Vagina (tissue), 2 donors: ENCODE measurements at regions not wholly inside any gene's neighbourhood (a gene's known extent, or its start where the extent isn't known, plus 50 kb on each side); places are given as distances from the start of the nearest gene placed in this dataset.

Experiments
- DNase-seq, 2 donors: peaks; one replicate each; pipeline ENCODE4 v3.0.0-alpha.2; 2017; ENCODE audit errors: extremely low spot score in 2 of 2
- H3K27ac ChIP-seq: fragments of 200-600 bp; sonication (generic); one replicate; pipeline ENCODE4 v1.5.1; 2019
- H3K27me3 ChIP-seq: fragments of 200-600 bp; sonication (generic); one replicate; pipeline ENCODE4 v1.5.1; 2019
- H3K36me3 ChIP-seq, 2 donors: fragments of 200-600 bp; sonication (generic); one replicate each; pipeline ENCODE4 v1.5.1; 2017 to 2019
- H3K4me1 ChIP-seq: fragments of 200-600 bp; sonication (generic); one replicate; pipeline ENCODE4 v1.5.1; 2019
- H3K4me3 ChIP-seq, 2 donors: fragments of 200-600 bp; sonication (generic); 1 replicate in 1 of 2; 2 replicates in 1 of 2; pipeline ENCODE4 v1.5.1; 2016 to 2019
- H3K9me3 ChIP-seq: fragments of 200-600 bp; sonication (generic); one replicate; pipeline ENCODE4 v1.5.1; 2019
- POLR2A ChIP-seq, 2 donors: fragments of 450-650 bp; IDR thresholded peaks; one replicate each; pipeline ENCODE4 v1.6.1; 2017; ENCODE audit warnings: antibody characterized with exemption in 2 of 2, mild to moderate bottlenecking in 2 of 2, moderate library complexity in 2 of 2
- POLR2AphosphoS5 ChIP-seq, 2 donors: sonication (generic); formaldehyde crosslinking; IDR thresholded peaks; one replicate each; pipeline ENCODE4 v1.9.0; 2017; ENCODE audit warnings: antibody characterized with exemption in 2 of 2, mild to moderate bottlenecking in 2 of 2, low read depth in 1 of 2; ENCODE audit not compliant: insufficient read depth in 1 of 2
- intact Hi-C: fragments of 100-400 bp; cut with DNase I; formaldehyde crosslinking; loops from one replicate; pipeline ENCODE4 v1.15.1; 2023
- TF ChIP-seq, protein P1 (sequence below), 3 experiments: fragments of 450-650 bp in 2 of 3; fragments of 200-600 bp in 1 of 3; sonication (generic) in 1 of 3; IDR thresholded peaks; one replicate each; pipeline ENCODE4 v1.5.1; 2017 to 2019; ENCODE audit warnings: antibody characterized with exemption in 3 of 3, mild to moderate bottlenecking in 2 of 3, moderate library complexity in 2 of 3

DNA sequence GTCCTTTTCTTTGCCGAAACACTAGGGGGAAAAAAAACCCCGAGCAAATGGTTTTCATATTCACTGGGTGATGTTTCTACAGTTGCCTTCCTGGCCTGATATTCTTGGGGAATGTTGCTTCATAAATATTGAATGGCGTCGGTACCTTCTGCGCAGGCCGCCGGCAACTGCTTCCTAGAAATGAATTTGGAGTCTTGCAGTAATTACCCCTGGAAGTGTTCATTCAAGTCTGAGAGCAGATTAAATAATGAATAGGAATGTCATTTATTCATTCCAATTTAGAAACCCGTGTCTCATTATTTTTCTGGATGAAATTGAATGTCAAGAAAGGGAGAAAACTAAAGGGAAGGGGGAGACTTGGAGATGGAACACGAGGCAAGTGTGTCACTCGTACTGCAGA is 179.4 kb upstream of the KCNG1 start:
- H3K9me3 ChIP-seq, result no peaks in the 10 kb centered on the region
- no peak overlapping the region for H3K27ac ChIP-seq
- no peak overlapping the region for H3K4me3 ChIP-seq
- H3K4me1 ChIP-seq, result no peaks in the 10 kb centered on the region
- no peak for TF ChIP-seq POLR2AphosphoS5 (IDR thresholded peaks at IDR 0.05; ENCODE audit: insufficient read depth in 1 of 2, low read depth in 1 of 2)
- TF ChIP-seq, protein P1, sequence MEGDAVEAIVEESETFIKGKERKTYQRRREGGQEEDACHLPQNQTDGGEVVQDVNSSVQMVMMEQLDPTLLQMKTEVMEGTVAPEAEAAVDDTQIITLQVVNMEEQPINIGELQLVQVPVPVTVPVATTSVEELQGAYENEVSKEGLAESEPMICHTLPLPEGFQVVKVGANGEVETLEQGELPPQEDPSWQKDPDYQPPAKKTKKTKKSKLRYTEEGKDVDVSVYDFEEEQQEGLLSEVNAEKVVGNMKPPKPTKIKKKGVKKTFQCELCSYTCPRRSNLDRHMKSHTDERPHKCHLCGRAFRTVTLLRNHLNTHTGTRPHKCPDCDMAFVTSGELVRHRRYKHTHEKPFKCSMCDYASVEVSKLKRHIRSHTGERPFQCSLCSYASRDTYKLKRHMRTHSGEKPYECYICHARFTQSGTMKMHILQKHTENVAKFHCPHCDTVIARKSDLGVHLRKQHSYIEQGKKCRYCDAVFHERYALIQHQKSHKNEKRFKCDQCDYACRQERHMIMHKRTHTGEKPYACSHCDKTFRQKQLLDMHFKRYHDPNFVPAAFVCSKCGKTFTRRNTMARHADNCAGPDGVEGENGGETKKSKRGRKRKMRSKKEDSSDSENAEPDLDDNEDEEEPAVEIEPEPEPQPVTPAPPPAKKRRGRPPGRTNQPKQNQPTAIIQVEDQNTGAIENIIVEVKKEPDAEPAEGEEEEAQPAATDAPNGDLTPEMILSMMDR (IDR thresholded peaks at IDR 0.05), result no peak
- TF ChIP-seq POLR2A (IDR thresholded peaks at IDR 0.05), result no peak
- intact Hi-C loops, result no loop called here
- no peaks in the 10 kb centered on the region for H3K27me3 ChIP-seq
- H3K36me3 ChIP-seq, result no peaks in the 10 kb centered on the region
- DNase-seq, result no peak

GRCh38 chr20:51199920-51200319 is 177.0 kb upstream of the KCNG1 start:
- Histone ChIP-seq H3K27me3 (no peaks in the 10 kb centered on the region), H3K36me3 (no peaks in the 10 kb centered on the region), H3K4me3 (no peak overlapping the region), H3K4me1 (no peaks in the 10 kb centered on the region), H3K9me3 (no peaks in the 10 kb centered on the region), H3K27ac (no peak overlapping the region)
- intact Hi-C loops, result no loop called here
- TF ChIP-seq, protein P1 (IDR thresholded peaks at IDR 0.05), result no peak
- no peak for TF ChIP-seq POLR2A (IDR thresholded peaks at IDR 0.05)
- no peak for DNase-seq

DNA sequence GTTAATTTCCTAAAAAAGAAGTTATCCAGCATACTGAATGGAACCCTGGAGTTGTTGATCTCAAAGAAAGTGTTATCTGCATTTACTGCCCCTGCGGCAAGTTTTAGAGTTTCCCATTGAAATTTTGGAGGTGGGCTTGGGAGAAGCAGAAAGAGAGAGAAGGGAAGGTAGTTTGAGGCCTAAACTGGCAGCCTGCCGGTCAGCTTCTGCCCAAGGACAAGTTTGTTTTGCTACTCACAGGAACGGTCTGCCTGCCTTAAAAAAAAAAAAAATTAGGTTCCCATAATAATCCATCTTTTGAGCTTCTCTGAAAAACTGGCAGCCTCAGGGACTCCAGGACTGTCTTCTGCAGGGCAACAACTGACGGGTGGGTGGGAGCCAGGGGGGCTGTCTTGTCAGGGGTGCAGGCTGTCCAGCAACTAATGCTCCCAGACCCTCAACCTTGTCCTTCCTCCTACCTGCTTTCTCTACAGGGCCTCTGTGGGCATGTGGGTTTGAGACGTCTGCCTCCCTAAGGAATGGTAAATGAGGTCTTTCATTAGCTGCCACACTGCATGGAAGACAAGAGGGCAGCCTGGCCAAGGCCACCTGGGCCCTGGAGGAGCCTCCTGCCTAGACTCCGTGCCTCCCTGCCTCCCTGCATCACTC is 176.1 kb upstream of the KCNG1 start:
- no peaks in the 10 kb centered on the region for H3K4me1 ChIP-seq
- no peaks in the 10 kb centered on the region for H3K27me3 ChIP-seq
- TF ChIP-seq POLR2AphosphoS5 (IDR thresholded peaks at IDR 0.05; ENCODE audit: insufficient read depth in 1 of 2, low read depth in 1 of 2) (no peak), POLR2A (IDR thresholded peaks at IDR 0.05) (no peak)
- TF ChIP-seq, protein P1 (IDR thresholded peaks at IDR 0.05), result no peak
- H3K36me3 ChIP-seq, result no peaks in the 10 kb centered on the region
- no peak overlapping the region for H3K4me3 ChIP-seq
- no peaks in the 10 kb centered on the region for H3K9me3 ChIP-seq
- intact Hi-C loops, result no loop called here
- no peak for DNase-seq
- no peak overlapping the region for H3K27ac ChIP-seq

GRCh38 chr20:51198238-51198637 is 175.3 kb upstream of the KCNG1 start:
- intact Hi-C loops, result no loop called here

More at GRCh38 chr20:51198238-51198637, 175.3 kb upstream of the KCNG1 start:
- no peak for TF ChIP-seq POLR2AphosphoS5 (IDR thresholded peaks at IDR 0.05; ENCODE audit: insufficient read depth in 1 of 2, low read depth in 1 of 2)
- TF ChIP-seq POLR2A (IDR thresholded peaks at IDR 0.05), result no peak
- TF ChIP-seq, protein P1 (IDR thresholded peaks at IDR 0.05), result no peak
- H3K4me3 ChIP-seq, result no peak overlapping the region
- H3K9me3 ChIP-seq, result no peaks in the 10 kb centered on the region
- H3K27ac ChIP-seq, result no peak overlapping the region
- H3K4me1 ChIP-seq, result no peaks in the 10 kb centered on the region
- DNase-seq, result no peak
- H3K27me3 ChIP-seq, result no peaks in the 10 kb centered on the region
- no peaks in the 10 kb centered on the region for H3K36me3 ChIP-seq
